ENCODE measurements at regions not wholly inside any gene's neighbourhood (a gene's known extent, or its start where the extent isn't known, plus 50 kb on each side); places are given as distances from the start of the nearest gene placed in this dataset.

- Histone ChIP-seq H3K27me3 (ENCODE audit: control insufficient read depth, insufficient read depth, low read length) (no peaks in the 10 kb centered on the region), H3K9ac (ENCODE audit: insufficient read depth, low read length) (no peak overlapping the region), H3K4me1 (ENCODE audit: control insufficient read depth, extremely low read depth, insufficient read depth, low read length) (no peaks in the 10 kb centered on the region), H4K20me1 (ENCODE audit: control insufficient read depth, extremely low read depth, insufficient read depth, low read length) (no peaks in the 10 kb centered on the region), H2AFZ (ENCODE audit: low read length) (no peak overlapping the region), H3K9me3 (ENCODE audit: control insufficient read depth, insufficient read depth, low read depth, low read length) (no peaks in the 10 kb centered on the region), H3K4me2 (ENCODE audit: extremely low read depth, insufficient read depth, low read length) (no peak overlapping the region), H3K4me3 (replicated peaks in 1 of 4; ENCODE audit: control extremely low read depth in 1 of 4, insufficient read depth in 1 of 4, low read depth in 3 of 4, low read length in 4 of 4) (no peak overlapping the region), H3K27ac (ENCODE audit: insufficient read depth, low read length) (no peak overlapping the region), H3K79me2 (ENCODE audit: control insufficient read depth, insufficient read depth, low read length) (no peaks in the 10 kb centered on the region), H3K36me3 (ENCODE audit: control insufficient read depth, insufficient read depth, low read length) (no peaks in the 10 kb centered on the region)
- no peak for DNase-seq (ENCODE audit: low read depth in 2 of 2)
- TF ChIP-seq CTCF (conservative IDR thresholded peaks at IDR 0.05 in 1 of 2, IDR thresholded peaks at IDR 0.05 in 1 of 2; ENCODE audit: low read depth in 1 of 2, low read length in 2 of 2) = no peak
- TF ChIP-seq EZH2 (IDR thresholded peaks at IDR 0.05; ENCODE audit: low read length, missing control alignments) = no peak
These were observed 118.2 kb downstream of the RTP5 start for GRCh38 chr2:241987726-241988125.

GRCh38 chr2:241988146-241988545, 118.6 kb downstream of the RTP5 start:
- Histone ChIP-seq H3K4me2 (ENCODE audit: extremely low read depth, insufficient read depth, low read length) (no peak overlapping the region), H3K36me3 (ENCODE audit: control insufficient read depth, insufficient read depth, low read length) (no peaks in the 10 kb centered on the region), H3K79me2 (ENCODE audit: control insufficient read depth, insufficient read depth, low read length) (no peaks in the 10 kb centered on the region), H3K27ac (ENCODE audit: insufficient read depth, low read length) (no peak overlapping the region), H2AFZ (ENCODE audit: low read length) (no peak overlapping the region), H3K9ac (ENCODE audit: insufficient read depth, low read length) (no peak overlapping the region), H4K20me1 (ENCODE audit: control insufficient read depth, extremely low read depth, insufficient read depth, low read length) (no peaks in the 10 kb centered on the region), H3K9me3 (ENCODE audit: control insufficient read depth, insufficient read depth, low read depth, low read length) (no peaks in the 10 kb centered on the region), H3K4me3 (replicated peaks in 1 of 4; ENCODE audit: control extremely low read depth in 1 of 4, insufficient read depth in 1 of 4, low read depth in 3 of 4, low read length in 4 of 4) (no peak overlapping the region), H3K4me1 (ENCODE audit: control insufficient read depth, extremely low read depth, insufficient read depth, low read length) (no peaks in the 10 kb centered on the region), H3K27me3 (ENCODE audit: control insufficient read depth, insufficient read depth, low read length) (no peaks in the 10 kb centered on the region)
- no peak for TF ChIP-seq EZH2 (IDR thresholded peaks at IDR 0.05; ENCODE audit: low read length, missing control alignments)
- TF ChIP-seq CTCF (conservative IDR thresholded peaks at IDR 0.05 in 1 of 2, IDR thresholded peaks at IDR 0.05 in 1 of 2; ENCODE audit: low read depth in 1 of 2, low read length in 2 of 2) = no peak
- no peak for DNase-seq (ENCODE audit: low read depth in 2 of 2)

DNA sequence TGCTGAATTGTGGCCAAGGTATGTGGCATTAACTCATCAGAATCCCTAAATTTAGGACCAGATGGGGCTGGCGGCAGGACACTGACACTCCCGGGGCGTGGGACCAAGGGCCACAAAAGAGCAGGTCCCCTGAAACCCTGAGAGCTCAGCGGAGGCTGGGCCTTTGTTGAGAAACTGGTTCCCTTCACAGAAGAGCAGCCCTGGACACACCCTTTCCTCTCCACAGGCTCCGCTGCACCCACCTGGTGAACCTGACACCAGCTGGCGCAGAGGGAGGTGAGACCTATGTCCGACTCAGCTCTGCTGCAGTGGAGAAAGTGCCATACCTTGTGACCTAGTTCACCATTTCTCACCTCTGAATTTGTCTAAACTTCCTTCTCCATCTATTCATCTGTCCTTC, 119.5 kb downstream of the RTP5 start:
- DNase-seq (ENCODE audit: low read depth in 2 of 2) = no peak
- H2AFZ ChIP-seq (ENCODE audit: low read length) = no peak overlapping the region
- no peak for TF ChIP-seq EZH2 (IDR thresholded peaks at IDR 0.05; ENCODE audit: low read length, missing control alignments)
- TF ChIP-seq CTCF (conservative IDR thresholded peaks at IDR 0.05 in 1 of 2, IDR thresholded peaks at IDR 0.05 in 1 of 2; ENCODE audit: low read depth in 1 of 2, low read length in 2 of 2) = no peak
- no peak overlapping the region for H3K9ac ChIP-seq (ENCODE audit: insufficient read depth, low read length)
- H3K4me1 ChIP-seq (ENCODE audit: control insufficient read depth, extremely low read depth, insufficient read depth, low read length) = no peaks in the 10 kb centered on the region
- H3K27ac ChIP-seq (ENCODE audit: insufficient read depth, low read length) = no peak overlapping the region
- no peaks in the 10 kb centered on the region for H3K27me3 ChIP-seq (ENCODE audit: control insufficient read depth, insufficient read depth, low read length)
- H4K20me1 ChIP-seq (ENCODE audit: control insufficient read depth, extremely low read depth, insufficient read depth, low read length) = no peaks in the 10 kb centered on the region
- no peaks in the 10 kb centered on the region for H3K79me2 ChIP-seq (ENCODE audit: control insufficient read depth, insufficient read depth, low read length)
- no peak overlapping the region for H3K4me2 ChIP-seq (ENCODE audit: extremely low read depth, insufficient read depth, low read length)
- no peaks in the 10 kb centered on the region for H3K36me3 ChIP-seq (ENCODE audit: control insufficient read depth, insufficient read depth, low read length)
- no peaks in the 10 kb centered on the region for H3K9me3 ChIP-seq (ENCODE audit: control insufficient read depth, insufficient read depth, low read depth, low read length)
- no peak overlapping the region for H3K4me3 ChIP-seq (replicated peaks in 1 of 4; ENCODE audit: control extremely low read depth in 1 of 4, insufficient read depth in 1 of 4, low read depth in 3 of 4, low read length in 4 of 4)

Data from fibroblast of lung (primary cell).